Dedifferentiated amniotic fluid mesenchymal stem cell (primary cell): ENCODE measurements at regions not wholly inside any gene's neighbourhood (a gene's known extent, or its start where the extent isn't known, plus 50 kb on each side); places are given as distances from the start of the nearest gene placed in this dataset.
"Not testable (repeated sequence)": the region's sequence is repeated elsewhere in the genome, so short reads cannot be mapped to it uniquely, and the experiment has no call there.

Experiments used
- DNase-seq: peaks from one replicate; pipeline ENCODE4 v3.0.0-alpha.2; 2016; ENCODE audit errors: extremely low spot score

DNA sequence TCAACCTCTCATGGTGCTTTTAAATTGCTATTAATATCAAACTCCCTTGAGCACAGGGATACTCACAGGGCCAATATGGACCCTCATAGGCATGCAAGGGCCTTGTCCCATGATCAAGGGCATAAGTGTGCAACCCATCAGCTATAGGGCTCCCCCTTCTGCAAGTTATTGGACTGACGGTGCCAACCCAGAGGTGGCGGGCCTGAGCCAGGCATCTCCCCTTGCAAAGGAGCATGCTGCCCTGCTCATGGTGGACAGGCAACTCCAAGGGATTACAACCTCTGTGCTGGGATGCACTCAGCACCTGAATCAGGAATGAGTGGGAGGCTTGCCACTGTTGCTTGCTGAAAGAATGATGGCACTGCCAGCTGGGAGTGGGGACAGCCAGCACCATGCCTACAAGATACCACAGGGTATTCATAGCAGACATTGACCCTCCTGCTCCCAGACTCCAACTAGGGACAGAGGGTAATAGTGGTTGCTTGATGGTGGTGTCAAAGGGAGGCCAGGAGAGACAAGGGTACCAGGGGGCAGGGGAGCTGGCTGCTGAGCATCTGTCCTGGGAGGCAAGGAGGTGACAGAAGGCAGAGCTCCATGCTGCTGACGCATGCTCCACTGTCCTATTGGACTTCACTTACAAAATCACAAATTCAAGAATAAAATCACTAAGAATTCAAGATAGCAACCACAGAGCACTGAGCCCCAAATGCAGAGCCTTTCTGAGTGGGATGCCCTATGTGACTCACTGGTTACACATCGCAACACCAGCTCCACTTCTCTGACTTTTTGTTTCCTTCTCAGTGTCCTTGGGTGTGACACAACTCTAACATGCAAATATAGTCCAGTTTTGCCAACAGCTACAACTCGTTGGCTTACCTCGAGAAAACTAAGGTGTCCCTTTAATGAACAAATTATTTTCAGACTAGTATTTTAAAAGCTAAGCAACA, 157.1 kb upstream of the CCDC150 start:
- peak; percentile 66 for DNase-seq

DNA sequence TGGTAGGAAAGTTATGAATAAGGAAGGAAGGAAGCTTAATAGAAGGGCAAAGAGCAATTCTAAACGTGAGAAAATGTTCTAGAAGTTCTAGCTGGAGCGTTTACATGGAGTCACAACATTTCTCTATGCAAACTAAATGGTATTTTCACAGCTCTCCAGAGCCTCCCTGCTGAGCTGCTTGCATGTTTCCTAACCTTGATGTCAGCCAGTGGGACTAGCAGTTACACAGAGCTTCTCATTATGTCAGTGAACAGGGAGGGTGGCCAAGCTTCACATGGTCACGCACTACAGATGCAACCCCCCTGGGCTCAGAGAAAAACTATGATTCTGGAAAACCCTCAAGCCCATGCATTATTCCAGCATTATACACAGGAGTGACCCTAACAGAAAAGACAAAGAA, 153.4 kb upstream of the CCDC150 start:
- DNase-seq = no peak

DNA sequence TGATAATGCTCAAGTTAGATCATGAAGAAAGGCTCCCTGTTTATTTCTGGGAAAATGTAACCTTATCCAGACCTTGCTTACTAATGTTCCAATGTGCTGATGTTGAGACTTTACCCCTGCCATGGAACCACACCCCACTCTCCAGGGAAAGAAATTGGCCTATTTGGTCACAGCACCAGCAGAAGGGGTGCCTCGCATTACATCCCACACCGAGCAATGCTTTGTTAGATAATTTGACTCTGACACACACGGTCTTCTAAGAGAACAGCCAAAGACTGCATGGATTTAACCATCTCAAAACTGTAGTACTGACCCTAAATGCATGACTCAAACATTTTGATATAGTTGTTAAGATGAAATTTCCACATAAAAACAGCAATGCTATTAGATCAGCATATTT, 152.1 kb upstream of the CCDC150 start:
- peak; percentile 70 for DNase-seq

DNA sequence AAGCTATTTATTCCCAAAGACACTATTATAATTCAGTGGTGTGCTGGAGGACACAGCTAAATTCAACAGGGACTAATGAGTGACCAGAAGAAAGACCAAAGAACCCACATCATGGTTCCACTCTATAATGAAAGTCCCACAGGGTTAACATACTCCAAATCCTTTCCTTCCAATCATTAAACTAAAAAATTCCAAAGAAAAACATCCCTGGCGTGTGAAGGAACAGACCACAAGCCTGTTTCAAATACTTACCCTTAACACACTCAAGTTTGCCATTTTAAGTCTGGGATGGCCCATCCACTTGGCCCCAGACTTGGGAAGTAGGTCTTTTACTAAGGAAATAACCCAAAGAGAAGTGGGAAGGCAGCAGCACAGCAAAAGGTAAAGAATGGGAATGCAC, 150.1 kb upstream of the CCDC150 start:
- no peak for DNase-seq

DNA sequence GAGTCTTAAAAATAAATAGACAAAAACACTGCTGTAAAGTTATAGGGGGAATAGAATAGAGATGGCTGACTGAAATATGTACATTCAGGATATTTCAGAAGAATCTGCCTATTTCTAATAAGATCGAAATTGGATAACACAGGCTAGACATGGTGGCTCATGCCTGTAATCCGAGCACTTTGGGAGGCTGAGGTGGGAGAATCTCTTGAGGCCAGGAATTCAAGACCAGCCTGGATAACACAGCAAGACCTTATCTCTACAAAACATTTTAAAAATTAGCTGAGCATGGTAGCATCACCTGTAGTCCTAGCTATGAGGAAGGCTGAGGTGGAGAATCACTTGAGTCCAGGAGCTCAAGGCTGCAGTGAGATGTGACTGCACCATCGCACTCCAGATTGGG, 146.6 kb upstream of the CCDC150 start:
- no peak for DNase-seq

DNA sequence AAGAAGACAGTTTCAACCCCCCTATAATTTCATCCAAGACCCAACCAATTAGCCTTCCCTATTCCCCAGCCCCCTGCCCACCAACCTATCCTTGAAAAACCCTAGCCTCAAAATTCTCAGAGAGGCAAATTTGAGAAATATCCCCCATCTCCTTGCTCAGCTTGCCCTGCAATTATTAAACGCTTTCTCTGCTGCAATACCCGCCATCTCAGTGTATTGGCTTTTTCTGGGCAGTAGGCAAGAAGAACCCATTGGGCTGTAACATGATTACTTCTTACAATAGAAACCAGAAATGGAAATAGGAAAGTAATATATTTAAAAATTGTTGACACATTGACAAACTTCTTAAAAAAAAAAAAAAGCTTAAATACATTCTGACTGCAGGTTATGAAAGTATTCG, 140.6 kb upstream of the CCDC150 start:
- no peak for DNase-seq

DNA sequence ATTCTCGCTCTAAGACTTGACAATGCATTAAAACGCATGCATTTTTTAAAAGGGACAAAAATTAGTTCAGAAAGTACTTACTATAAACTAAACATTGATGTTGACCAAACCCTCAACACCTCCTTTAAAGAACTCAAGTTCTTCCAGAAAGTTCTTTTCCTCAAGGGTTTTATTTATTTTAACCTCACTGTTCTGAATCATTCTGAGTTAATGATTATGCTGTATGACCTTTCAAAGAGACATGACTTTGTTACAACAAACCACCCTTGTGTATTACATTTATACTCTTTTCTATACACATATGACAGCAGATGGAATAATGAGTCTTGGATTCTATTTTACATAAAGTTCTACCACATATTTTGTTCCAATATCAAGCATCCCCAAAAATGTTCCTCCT, 139.8 kb upstream of the CCDC150 start:
- DNase-seq = no peak

DNA sequence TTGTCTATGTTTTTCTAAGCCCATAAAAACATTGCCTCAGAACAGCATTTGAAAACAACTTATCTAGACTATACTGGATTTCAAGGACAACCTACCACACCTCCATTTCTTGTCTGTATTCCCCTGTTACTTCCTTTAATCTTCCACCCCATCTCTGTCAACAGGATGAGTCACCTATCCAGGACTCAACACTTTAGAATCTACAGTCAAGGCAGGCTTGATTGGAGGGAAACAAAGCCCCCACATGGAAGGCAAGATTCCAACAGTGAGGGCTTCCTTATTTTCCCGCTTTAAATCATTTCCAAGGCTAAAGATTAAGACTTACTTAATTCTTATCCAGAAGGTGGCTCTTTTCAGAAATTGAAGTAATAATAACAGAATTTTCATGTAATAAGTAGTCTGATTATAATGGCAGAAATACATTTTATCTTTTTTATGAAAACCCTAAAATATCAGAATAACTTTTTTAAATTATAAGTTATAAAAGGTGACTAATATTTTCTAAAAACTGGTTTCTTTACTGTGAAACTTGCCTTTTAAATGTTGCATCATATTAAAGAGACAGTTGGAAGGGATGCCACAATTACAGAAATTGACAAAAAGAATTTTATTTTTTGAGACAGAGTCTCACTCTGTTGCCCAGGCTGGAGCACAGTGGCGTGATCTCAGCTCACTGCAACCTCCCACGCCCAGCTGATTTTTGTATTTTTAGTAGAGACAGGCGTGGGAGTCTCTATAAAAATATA, 138.7 kb upstream of the CCDC150 start:
- no peak for DNase-seq

DNA sequence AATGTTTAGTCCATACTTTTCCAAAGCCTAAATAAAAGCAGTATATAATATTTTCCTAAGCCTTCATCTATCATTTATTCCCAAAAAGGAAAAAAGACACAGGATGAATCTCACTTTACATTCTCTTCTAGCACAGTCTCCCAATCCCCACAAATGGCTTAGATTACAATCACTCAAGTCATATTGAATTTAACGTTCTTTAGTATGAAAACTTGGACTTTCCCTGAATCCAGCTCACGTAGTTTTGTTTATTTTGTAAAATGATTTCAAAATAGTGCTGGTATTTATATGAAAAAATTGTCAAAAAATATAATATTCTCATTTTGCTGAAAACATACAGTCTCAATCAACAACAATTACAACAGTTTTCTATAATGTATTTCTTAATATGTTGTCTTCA, 137.7 kb upstream of the CCDC150 start:
- no peak for DNase-seq

DNA sequence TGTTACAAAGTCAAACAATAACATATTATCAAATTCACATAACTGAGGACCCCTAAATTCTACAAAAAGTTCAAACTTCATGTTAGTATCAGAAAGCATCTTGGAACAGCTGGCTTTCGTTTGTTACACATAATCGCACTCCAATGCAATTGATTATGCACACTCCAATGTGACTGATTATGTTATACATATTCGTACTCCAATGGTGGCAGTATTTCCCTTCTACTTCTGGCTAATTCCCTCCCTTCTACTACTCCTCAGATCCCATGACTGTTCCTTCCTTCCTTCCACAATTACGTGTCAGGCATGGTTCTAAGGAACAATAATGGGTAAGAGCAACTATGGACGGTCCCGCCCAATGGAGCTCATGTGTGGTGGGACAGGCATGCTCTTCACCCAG, 137.1 kb upstream of the CCDC150 start:
- no peak for DNase-seq

DNA sequence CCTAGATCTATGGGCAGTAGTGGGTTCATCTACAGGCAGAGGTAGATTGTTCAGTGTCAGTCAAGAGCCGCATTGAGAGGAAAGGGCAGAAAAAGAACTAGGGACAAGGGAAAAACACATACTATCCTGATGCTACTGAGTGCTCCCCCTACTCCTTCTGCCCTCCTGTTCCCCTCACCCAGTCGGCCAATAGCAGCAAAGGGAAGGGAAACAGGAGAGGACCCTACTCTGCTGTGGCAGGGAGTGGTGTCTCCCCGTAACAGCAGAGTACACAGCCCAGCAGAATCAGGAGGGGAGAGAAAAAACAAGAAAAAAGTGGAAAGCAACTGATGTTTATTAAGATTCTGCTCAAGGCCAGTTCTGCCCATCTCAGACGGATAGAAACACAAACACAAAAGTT, 136.1 kb upstream of the CCDC150 start:
- no peak for DNase-seq

DNA sequence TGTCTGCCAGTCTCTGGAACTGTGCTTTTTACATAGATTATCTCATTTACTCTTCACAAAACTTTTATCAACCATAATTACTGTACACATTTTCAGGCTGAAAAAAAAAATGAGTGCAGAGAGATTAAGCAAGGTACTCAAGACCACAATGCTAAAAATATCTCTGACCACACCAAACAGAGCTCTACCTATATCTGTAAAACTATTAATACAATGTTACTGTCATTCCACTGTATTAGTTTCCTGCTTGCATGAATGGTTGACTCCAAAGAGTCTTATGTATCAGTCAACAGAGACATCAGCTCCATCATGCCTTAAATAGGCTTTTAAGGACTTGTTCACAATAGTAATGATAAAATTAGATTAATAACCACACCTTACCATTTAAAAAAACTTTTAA, 134.7 kb upstream of the CCDC150 start:
- DNase-seq = no peak

DNA sequence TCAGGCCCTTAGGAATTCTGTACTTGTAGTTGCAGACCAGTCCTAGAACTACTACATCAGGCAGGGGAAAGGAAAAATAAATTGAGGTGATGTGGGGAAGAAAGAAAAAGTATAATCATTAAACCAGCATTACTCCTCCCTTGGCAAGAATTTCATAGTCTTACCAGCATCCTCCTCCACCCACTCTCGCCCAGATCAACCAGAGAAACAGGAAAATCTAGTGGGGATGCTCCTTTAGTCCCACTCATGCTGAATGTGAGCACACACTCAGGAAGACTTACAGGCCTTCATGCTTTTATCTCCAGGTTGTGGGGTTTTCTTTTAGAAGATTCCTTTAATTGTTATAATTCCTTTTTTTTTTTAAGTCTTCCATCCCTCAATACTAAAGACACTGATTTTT, 129.3 kb upstream of the CCDC150 start:
- no peak for DNase-seq

DNA sequence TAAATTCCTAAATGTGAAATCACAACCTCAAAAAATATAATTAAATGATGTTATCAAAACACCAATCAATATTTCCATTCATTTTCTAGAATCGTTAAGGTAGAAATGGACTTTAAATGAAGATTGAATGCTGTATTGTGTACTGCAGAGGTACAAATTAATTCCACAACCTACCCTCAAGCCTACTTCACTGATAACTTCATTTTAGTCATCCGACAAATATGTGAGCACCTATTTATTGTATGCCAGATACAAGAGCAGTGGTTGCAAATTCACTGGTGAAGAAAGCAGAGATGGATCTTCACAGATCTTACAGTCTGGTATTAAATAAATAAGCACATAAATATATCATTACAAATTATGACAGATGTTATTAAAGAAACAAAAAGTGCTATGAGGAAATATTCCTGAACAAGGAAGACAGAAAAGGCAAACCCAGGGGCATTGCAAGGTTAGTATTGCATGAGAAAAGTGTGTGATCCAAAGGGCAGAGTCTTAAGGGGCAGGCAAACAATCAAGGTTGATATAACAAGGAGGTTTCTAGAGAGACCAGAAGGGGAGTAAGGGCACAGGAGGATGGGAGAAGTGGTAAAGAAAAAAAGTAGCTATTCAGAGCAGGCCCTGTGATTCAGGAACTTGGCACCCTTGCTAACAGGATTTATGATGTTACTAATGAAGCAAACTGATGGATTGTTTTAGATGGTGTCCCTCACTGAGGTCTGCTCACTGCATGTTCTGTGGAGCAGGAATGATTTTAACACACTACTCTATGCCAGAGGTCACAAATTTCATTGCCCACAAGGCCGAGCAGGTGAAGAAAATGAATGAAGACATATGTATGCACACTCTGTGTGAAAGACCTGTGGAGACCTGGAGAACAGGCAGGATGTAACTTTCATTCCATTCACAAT, 128.0 kb upstream of the CCDC150 start:
- no peak for DNase-seq

DNA sequence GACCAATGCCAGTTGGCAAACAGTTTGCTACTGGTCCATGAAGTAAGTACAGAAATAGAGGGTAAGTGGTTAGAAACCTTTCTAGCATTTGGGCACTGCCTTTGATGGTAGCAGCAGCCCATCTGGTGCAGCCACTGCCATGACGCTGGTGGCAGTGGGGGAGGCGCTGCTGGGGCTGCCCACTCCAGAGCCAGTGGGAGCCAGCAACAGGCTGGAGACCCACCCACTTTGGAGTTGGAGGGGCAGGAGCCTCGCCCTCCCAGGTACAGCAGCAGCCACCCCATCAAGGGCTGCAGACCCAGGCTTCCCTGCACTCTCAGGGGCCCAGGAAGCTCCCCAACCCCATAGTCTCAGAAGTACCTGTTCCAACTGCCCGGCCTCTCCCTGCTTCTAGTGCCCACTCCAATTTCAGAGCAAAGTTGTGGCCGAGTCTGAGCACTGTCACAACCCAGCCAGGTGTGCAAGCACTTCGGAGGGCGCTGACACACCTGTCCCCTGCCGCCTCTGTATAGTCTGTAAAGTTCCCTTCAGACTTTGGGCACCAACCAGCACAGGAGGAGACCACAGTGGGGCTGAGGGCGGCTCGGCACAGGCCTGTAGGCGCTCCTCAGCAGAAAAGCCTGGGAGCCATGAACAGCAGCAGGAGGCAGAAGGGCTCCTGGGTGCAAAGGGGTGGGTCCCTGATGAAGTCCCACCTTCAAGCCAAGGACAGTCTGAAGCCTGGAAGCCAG, 125.6 kb upstream of the CCDC150 start:
- DNase-seq = no peak

DNA sequence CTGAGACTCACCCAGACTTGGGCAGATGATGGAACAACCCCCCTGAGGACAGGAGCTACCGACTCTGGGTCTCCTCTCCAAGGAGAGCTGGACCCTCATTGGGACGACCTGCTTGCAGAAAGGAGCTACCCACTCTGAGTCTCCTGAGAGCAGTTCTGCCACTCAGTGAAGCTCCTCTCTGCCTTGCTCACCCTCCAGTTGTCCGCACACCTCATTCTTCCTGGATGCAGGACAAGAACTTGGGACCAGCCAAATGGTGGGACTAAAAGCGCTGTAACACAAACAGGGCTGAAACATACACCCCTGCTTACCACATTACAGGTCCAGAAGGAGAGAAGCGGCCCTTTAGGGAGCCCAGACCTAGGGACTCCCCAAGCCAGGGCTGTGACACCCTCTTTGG, 124.9 kb upstream of the CCDC150 start:
- DNase-seq = no peak

DNA sequence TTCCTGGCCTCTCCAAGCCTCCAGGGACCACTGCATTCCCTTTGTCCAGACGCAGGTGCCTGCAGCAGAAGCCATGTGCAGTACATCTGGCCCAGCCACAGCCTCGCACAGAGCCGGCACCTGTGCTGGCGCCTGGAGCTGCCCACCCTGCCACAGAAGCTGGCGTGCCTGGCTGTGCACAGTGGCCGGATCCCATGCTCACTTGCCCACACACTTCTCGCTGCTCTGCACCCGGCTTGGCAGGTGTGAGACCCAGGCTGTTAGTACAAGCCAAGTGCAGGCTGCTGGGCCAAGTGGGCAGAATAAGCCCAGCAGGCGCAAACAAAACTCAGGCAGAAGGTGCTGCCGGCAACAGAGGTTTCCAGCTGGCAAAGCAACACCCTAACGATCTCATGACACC, 124.5 kb upstream of the CCDC150 start:
- DNase-seq = no peak

DNA sequence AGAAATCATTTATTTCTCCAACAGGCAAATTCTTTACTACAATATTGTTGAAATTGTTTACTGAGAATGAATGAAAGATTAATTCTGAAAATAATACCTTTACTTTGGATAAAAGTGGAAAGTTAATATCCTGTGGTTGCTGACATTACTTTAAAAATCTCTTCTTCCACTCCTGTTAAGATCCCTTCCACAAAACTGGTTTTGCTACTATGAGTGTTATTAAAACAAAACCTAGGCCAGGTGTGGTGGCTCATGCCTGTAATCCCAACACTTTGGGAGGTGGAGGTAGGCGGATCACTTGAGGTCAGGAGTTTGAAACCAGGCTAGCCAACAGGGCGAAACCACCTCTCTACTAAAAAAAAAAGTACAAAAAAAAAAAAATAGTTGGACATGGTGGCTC, 123.9 kb upstream of the CCDC150 start:
- DNase-seq = no peak

DNA sequence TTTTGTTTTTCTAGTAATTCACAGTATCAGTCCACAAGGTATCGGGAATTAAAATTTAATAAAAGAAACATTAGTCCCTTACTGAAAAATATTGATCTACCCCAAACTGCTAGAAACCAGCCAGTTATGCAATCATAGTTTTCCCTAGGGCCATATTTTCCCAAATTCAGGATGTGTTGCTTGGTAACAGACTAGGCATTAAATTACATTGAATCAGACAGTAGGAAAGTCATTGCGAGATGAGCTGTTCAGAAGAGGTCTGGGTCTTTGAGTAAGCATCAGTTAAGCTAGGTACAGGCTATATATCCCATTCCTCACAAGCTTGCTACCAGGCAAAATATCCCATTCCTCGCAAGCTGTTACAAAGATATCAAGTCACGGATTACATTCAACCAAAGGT, 123.0 kb upstream of the CCDC150 start:
- DNase-seq = no peak

DNA sequence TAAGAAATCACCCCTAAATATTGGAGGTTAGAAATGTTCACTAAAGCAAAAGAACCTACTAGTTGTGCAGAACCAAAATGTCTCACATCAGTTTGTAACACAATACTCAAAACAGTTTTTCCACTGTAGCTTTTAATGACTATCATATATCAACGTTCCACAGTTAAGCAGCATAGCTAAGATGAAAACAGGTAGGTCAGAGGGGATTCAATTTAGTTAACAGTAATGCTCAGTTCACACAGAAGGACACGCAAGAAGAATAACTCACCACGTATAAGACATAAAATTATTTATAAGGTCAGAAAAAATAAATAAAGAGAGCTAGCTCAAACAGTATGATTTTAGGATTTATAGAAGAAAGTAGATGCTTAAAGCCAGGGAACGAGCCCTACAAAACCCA, 118.9 kb upstream of the CCDC150 start:
- no peak for DNase-seq

DNA sequence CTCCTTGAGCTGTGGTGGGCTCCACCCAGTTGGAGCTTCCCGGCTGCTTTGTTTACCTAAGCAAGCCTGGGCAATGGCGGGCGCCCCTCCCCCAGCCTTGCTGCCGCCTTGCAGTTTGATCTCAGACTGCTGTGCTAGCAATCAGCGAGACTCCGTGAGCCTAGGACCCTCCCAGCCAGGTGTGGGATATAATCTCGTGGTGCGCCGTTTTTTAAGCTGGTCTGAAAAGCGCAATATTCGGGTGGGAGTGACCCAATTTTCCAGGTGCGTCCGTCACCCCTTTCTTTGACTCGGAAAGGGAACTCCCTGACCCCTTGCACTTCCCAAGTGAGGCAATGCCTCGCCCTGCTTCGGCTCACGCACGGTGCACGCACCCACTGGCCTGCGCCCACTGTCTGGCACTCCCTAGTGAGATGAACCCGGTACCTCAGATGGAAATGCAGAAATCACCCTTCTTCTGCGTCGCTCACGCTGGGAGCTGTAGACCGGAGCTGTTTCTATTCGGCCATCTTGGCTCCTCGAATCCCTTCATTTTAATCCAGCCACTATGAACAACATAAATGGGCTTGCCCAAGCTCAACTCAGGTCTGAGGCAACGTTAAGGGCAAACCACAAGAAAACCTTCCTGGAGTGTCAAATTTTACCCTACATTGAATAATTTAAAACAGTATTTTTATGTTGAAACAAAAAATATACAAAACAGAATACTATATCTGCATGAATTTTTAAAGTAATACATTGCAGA, 112.4 kb upstream of the CCDC150 start:
- not testable (repeated sequence) for DNase-seq
